HG03103 (cell line): ENCODE measurements at regions not wholly inside any gene's neighbourhood (a gene's known extent, or its start where the extent isn't known, plus 50 kb on each side); places are given as distances from the start of the nearest gene placed in this dataset.

ENCODE experiments used
- ATAC-seq: cut with Tn5 transposase; IDR thresholded peaks from one replicate; pipeline ENCODE4 v1.9.1; 2021; ENCODE audit warnings: low read depth; ENCODE audit not compliant: unreplicated experiment

DNA sequence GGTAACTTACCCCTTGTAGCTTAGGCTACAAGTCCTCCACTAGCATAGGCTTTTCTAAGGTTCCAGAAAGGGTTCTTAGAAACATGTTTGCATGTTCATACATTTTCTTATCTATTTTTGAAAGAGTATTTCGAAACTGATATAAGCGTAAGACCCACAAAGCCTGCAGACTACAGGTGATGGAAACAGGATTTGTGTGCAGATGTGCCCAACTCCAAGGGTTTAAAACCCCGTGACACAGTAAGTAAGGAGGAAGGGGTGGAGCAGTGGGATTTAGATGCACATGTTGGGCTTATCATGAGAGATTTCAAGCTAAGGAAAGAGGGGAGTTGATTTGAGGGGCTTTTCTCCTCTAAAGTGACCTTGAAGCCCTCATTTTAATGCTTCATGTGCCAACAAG, 164.7 kb downstream of the LTN1 start:
- no peak for ATAC-seq

GRCh38 chr21:28827422-28827821, 165.3 kb downstream of the LTN1 start:
- no peak for ATAC-seq

GRCh38 chr21:28826569-28826968, 166.1 kb downstream of the LTN1 start:
- no peak for ATAC-seq

DNA sequence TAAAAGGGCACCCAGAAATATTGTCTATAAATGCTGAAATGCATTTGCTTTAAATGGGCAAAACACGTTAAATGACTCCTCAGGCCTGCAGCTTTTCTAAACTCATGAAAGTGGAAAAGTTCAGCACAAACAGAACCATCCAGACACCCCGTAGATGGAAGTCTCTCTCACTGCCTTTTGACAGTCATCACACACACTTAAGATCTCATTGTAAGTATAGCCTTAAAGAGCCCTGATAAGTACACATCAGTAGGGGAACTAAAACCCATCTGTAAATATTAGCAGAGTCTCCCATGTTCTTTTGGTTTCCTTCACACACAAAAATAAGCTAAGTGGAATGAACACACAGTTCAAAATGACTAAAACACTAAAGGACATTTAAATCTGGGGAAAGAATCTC, 166.7 kb downstream of the LTN1 start:
- ATAC-seq: no peak

DNA sequence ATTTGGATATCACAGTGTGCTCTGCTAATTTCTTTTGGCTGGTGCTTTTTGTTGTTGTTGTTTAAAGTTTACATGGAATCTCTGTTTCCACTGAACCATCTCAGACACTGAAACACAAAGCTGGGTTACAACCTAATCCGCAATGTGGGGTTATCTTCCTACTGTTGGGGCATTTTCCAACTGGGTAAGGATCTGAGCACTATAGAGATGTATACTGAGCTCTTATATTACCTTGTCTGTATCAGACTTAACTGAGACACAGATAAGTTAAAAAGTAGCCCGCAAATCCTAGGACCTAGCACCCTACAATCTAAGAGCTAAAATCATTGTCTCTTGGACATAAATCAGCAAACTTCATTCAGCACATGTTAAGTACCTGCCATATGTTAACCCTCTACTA, 169.2 kb downstream of the LTN1 start:
- no peak for ATAC-seq

- ATAC-seq: no peak
Observed at GRCh38 chr21:28822486-28823335, 170.0 kb downstream of the LTN1 start.

- no peak for ATAC-seq
Observed at GRCh38 chr21:28822123-28822399, 170.6 kb downstream of the LTN1 start.

- no peak for ATAC-seq
Observed at GRCh38 chr21:28821276-28822122, 171.2 kb downstream of the LTN1 start.

DNA sequence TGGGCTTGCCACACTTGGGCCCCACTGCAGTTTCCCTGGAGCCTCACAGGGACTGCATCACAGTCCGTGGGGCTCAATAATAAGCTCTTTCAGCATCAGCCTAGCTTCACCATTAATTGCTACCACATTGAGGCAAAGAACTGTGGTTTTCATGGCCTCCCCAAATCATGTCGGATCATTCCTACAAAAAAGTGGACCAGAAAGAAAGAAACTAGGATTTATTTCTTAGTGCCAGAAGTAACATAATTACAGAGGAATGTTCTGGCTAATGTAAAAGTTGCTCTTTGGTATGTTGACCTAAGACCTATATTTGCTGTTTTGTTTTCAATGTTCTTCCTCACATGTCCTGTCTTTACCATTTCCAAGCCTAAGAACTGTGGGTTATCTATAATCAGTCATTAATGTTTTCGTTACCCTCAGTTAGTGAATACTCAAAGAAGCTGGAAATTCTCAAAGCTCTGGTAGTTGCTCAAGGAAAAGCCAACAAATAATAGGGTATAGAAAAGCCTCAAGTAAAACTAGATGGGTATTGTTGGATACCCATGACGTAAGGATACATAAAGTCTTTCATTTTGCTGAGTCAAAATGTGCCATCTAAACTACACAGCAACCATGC, 173.9 kb downstream of the LTN1 start:
- no peak for ATAC-seq

- no peak for ATAC-seq
Observed at GRCh38 chr21:28817871-28818270, 174.8 kb downstream of the LTN1 start.

- no peak for ATAC-seq
Observed at GRCh38 chr21:28811860-28812259, 180.8 kb downstream of the LTN1 start.

DNA sequence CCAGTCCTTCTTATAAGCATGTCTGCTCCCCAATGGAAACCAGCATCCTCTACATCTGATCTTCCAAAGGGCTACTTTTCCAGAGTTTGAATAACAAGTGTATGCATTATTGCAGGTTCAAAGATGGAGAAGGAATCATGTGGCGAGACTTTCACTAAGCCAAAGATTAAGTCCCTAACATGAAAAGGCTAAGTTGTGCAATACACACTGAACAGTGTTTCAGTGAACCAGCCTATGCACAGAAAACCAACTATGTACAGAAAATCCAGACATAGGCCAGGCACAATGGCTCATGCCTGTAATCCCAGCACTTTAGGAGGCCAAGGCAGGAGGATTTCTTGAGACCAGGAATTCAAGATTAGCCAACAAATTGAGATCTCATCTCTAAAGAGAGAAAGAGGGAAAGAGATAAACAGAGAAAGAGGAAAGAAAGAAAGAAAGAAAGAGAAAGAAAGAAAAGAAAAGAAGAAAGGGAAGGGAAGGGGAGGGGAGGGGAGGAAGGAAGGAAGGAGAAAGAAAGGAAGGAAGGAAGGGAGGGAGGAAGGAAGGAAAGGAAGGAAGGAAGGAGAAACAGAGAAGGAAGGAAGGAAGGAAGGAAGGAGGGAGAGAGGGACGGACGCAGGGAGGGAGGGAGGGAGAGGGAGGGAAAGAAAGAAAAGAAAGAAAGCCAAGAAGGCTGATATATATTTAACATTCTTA, 181.7 kb downstream of the LTN1 start:
- no peak for ATAC-seq

DNA sequence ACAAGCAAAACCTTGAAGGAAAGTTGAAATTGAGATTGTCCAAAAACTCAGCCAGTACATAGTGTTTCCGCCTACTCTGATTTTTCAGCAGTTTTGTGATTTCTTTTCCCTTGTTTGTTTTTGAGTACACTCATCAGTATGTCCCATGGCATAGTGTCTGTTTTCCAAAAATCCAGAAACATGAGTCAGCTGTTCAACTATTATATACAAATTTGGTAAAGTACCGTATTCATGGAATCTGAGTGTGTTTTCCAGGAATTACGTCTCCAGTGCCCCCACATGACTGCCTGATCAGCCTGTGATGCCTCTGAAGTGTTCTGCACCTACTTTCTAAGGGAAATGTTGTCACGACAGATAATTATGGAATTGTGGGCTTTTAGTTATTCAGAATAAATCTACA, 186.8 kb downstream of the LTN1 start:
- ATAC-seq: no peak

DNA sequence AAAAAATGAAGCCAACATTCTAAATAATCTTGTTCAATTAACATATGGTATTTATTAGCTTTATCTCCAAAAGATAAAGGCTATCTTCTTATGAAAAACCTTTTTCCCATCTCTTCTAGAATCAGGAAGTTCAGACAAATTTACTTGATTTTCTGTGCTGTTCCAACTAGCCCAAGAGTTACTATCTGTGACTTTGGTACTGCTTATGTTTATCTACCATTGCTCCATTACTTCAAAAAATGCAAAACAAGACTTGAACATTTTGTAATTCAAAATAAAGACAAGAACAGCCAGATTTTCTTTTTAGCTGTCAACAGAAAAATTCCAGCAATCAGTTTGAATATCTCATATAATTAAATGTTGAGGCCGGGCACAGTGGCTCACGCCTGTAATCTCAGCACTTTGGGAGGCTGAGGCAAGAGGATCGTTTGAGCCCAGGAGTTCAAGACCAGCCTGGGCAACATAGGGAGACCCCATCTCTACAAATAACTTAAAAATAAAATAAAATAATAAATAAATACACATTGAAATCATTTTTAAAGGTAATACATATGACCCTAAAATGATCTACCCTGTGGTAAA, 188.5 kb downstream of the LTN1 start:
- ATAC-seq: no peak

- ATAC-seq: no peak
Observed at GRCh38 chr21:28801906-28802305, 190.8 kb downstream of the LTN1 start.

- no peak for ATAC-seq
Observed at GRCh38 chr21:28799926-28800325, 192.8 kb downstream of the LTN1 start.

- ATAC-seq: no peak
Observed at GRCh38 chr21:28798798-28799197, 193.9 kb downstream of the LTN1 start.

- no peak for ATAC-seq
Observed at GRCh38 chr21:28795251-28795650, 197.4 kb downstream of the LTN1 start.

DNA sequence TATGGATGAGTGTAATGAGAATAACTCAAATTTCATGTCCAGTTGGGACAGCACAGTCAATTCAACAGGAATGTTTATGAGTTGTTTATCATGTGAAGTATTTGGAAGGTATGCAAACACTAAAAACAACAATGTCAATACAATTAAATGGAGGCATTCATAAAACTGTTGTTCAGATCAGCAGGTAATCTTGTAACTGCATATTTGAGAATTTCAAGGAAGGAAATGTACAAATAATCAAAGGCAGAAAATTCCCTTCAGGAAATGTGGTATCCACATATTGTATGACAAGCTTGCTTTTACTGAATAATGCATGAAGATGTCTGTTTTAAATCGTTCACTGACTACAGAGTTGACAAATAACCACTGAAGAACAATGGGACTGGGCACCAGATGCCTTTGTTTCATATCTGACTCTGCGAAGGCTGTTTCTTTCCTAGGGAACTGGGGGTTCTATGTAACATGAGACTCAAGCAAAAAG, 198.3 kb downstream of the LTN1 start:
- no peak for ATAC-seq

DNA sequence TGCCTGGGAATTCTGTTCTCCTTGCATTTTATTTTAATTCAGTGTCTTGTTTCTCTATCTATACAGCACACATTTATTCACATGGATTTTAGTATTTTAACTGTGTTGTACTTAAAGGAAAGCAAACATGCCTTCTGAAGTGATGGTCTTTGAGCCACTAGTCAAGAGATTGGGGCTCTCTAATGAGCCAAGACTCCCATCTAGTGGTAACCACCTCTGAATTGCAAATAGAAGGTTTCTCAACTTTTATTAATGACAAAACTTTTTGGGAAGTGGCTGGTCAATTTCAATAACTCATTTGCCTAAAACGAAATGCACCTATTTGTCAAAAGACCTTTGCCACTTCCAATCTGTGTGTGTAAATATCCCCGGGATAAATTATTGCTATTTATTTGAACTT, 199.6 kb downstream of the LTN1 start:
- no peak for ATAC-seq
